ENCODE measurements at regions not wholly inside any gene's neighbourhood (a gene's known extent, or its start where the extent isn't known, plus 50 kb on each side); places are given as distances from the start of the nearest gene placed in this dataset.
A peak's percentile ranks its signal among the peaks of the same experiment; 100 is the strongest.

DNA sequence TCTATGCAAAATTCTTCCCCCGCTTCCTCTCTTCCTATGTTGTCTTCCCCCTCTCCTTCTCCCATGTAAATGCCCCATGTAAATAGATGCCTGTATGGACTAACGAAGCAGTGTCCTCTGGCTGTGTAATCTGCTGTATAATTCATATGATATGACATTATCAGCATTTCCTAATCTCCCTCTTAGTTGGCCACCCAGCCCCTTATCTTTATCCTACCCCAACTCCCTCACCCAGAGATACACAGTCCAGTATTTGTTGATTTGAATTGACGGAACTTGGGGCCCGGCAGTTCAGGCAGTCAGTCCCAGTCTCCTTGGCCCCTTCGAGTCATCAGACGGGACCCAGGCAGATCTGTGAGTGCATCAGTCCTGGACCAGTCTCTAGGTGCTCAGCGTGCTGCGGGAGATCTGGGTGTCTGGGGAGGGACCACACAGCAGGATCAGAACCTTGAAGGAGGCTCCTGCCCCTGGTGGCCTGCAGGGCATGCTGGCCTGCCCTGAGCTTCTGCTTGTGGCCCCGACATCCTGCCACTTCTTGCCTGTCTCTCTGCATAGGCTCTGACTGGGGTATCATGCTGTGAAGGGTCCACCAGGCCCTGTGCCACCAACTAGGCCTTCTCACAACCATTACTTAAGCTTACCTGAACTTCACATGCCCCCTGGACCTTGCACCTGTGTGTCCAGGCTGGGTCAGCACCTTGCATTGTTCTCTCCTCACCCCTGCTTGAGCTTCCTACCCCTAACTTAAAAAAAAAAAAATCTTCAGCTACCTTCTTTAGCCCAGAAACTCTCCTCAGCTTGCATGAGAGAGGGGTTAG, 88.1 kb upstream of the ATL2 start:
- POLR2A ChIA-PET = interaction anchor here (0.5 to 1.6 kb wide), 11 partner anchors 13 to 1646 kb away, joined by 3 to 7 read pairs (median 3); no protein-coding TSS in a partner anchor
- H3K27ac ChIP-seq (ENCODE audit: low read depth, low read length, poor library complexity, severe bottlenecking) = peak overlapping the region; percentile 13
- H3K9me3 ChIP-seq (ENCODE audit: low read length) = no peaks in the 10 kb centered on the region
- TF ChIP-seq, protein P1, sequence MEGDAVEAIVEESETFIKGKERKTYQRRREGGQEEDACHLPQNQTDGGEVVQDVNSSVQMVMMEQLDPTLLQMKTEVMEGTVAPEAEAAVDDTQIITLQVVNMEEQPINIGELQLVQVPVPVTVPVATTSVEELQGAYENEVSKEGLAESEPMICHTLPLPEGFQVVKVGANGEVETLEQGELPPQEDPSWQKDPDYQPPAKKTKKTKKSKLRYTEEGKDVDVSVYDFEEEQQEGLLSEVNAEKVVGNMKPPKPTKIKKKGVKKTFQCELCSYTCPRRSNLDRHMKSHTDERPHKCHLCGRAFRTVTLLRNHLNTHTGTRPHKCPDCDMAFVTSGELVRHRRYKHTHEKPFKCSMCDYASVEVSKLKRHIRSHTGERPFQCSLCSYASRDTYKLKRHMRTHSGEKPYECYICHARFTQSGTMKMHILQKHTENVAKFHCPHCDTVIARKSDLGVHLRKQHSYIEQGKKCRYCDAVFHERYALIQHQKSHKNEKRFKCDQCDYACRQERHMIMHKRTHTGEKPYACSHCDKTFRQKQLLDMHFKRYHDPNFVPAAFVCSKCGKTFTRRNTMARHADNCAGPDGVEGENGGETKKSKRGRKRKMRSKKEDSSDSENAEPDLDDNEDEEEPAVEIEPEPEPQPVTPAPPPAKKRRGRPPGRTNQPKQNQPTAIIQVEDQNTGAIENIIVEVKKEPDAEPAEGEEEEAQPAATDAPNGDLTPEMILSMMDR (conservative IDR thresholded peaks at IDR 0.05; ENCODE audit: low read length) = no peak
- no peak for TF ChIP-seq EZH2phosphoT487 (IDR thresholded peaks at IDR 0.05; ENCODE audit: borderline replicate concordance, low read depth, low read length)
- H2AFZ ChIP-seq (ENCODE audit: low read length) = peak overlapping the region; percentile 84; the same call in 1 of the 2 replicates
- H3K79me2 ChIP-seq (ENCODE audit: insufficient read depth, low read depth, low read length) = no peaks in the 10 kb centered on the region
- BruUV-seq (replicated peaks) = no TSS peak
- no peaks in the 10 kb centered on the region for H3K36me3 ChIP-seq (ENCODE audit: insufficient read depth, low read length)
- CTCF ChIA-PET (ENCODE audit: unreplicated experiment) = interaction anchor here (0.6 to 1.5 kb wide), 15 partner anchors 17 to 344 kb away, joined by 3 to 16 read pairs (median 4); partner anchors contain the start of gene ATL2
- H3K4me1 ChIP-seq (ENCODE audit: insufficient read depth, low read length, poor library complexity, severe bottlenecking) = peaks cover 24% of the 10 kb centered on the region
- intact Hi-C loops (cut with micrococcal nuclease; ENCODE audit: unreplicated experiment) = loop anchor here (1.0 to 2.0 kb wide), 4 partner anchors 44 to 150 kb away; no protein-coding TSS in a partner anchor
- H3K9me2 ChIP-seq (ENCODE audit: insufficient read depth, low read length) = no peaks in the 10 kb centered on the region
- H3K4me2 ChIP-seq (ENCODE audit: low read length) = peak overlapping the region; percentile 32; the same call in 1 of the 2 replicates
- no peak overlapping the region for H3K4me3 ChIP-seq (ENCODE audit: low read depth, low read length, poor library complexity, severe bottlenecking)
- no peaks in the 10 kb centered on the region for H4K20me1 ChIP-seq (ENCODE audit: insufficient read depth, low read length)
- DNase-seq (ENCODE audit: low spot score) = peak; percentile 15

DNA sequence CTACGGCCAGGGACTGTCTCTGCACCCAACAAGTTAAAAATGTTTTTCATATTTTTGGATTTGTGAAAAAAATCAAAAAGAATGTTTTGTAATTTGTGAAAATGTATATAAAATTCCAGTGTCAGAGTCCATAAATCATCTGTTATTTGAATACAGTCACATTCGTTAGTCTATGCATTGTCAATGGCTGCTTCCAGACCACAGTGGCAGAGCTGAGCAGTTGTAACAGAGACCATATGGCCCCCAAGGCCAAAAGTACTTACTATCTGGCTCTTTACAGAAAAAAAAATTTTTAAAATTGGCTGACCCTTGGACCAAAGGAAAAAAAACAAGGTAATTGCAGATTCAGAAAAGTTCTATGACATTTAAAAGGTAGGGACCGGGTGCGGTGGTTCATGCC, 86.7 kb upstream of the ATL2 start:
- H3K9me3 ChIP-seq (ENCODE audit: low read length) = no peaks in the 10 kb centered on the region
- no peak overlapping the region for H2AFZ ChIP-seq (ENCODE audit: low read length)
- no peaks in the 10 kb centered on the region for H3K36me3 ChIP-seq (ENCODE audit: insufficient read depth, low read length)
- H4K20me1 ChIP-seq (ENCODE audit: insufficient read depth, low read length) = no peaks in the 10 kb centered on the region
- ChIA-PET CTCF (ENCODE audit: unreplicated experiment) (no interaction called here), POLR2A (interaction anchor here (1.1 kb wide), 1 partner anchor 9 kb away, joined by 3 read pairs; no protein-coding TSS in a partner anchor)
- no peaks in the 10 kb centered on the region for H3K79me2 ChIP-seq (ENCODE audit: insufficient read depth, low read depth, low read length)
- H3K4me2 ChIP-seq (ENCODE audit: low read length) = no peak overlapping the region
- intact Hi-C loops (cut with micrococcal nuclease; ENCODE audit: unreplicated experiment) = loop anchor here (2.0 kb wide), 1 partner anchor 45 kb away; no protein-coding TSS in a partner anchor
- TF ChIP-seq EZH2phosphoT487 (IDR thresholded peaks at IDR 0.05; ENCODE audit: borderline replicate concordance, low read depth, low read length) = no peak
- TF ChIP-seq, protein P1 (conservative IDR thresholded peaks at IDR 0.05; ENCODE audit: low read length) = no peak
- no peaks in the 10 kb centered on the region for H3K9me2 ChIP-seq (ENCODE audit: insufficient read depth, low read length)
- H3K27ac ChIP-seq (ENCODE audit: low read depth, low read length, poor library complexity, severe bottlenecking) = no peak overlapping the region
- H3K4me3 ChIP-seq (ENCODE audit: low read depth, low read length, poor library complexity, severe bottlenecking) = no peak overlapping the region
- no TSS peak for BruUV-seq (replicated peaks)
- peaks cover 18% of the 10 kb centered on the region for H3K4me1 ChIP-seq (ENCODE audit: insufficient read depth, low read length, poor library complexity, severe bottlenecking)
- DNase-seq (ENCODE audit: low spot score) = no peak

All from OCI-LY7 (cell line).